Tibial nerve (tissue), 4 donors: ENCODE measurements at regions not wholly inside any gene's neighbourhood (a gene's known extent, or its start where the extent isn't known, plus 50 kb on each side); places are given as distances from the start of the nearest gene placed in this dataset.

Experiments used
- DNase-seq, 2 donors: peaks; one replicate each; pipeline ENCODE4 v3.0.0-alpha.2; 2019; ENCODE audit warnings: low spot score in 2 of 2
- H3K27ac ChIP-seq, 4 donors: fragments of 200-600 bp; sonication (generic) in 3 of 4; one replicate each; pipeline ENCODE4 v1.5.1; 2017 to 2019; ENCODE audit warnings: mild to moderate bottlenecking in 1 of 4
- H3K27me3 ChIP-seq, 2 donors: fragments of 200-600 bp; sonication (generic) in 1 of 2; one replicate each; pipeline versions ENCODE4 v1.5.1 to v1.6.0; 2017 to 2019
- H3K36me3 ChIP-seq, 3 donors: fragments of 200-600 bp; sonication (generic); one replicate each; pipeline ENCODE4 v1.5.1; 2018 to 2019
- H3K4me1 ChIP-seq, 4 donors: fragments of 200-600 bp; sonication (generic) in 3 of 4; one replicate each; pipeline ENCODE4 v1.5.1; 2017 to 2019
- H3K4me3 ChIP-seq, 4 donors: fragments of 200-600 bp; sonication (generic) in 3 of 4; one replicate each; pipeline ENCODE4 v1.5.1; 2017 to 2019; ENCODE audit warnings: mild to moderate bottlenecking in 1 of 4, moderate library complexity in 1 of 4
- H3K9me3 ChIP-seq, 4 donors: fragments of 200-600 bp; sonication (generic) in 3 of 4; one replicate each; pipeline ENCODE4 v1.5.1; 2017 to 2019
- CTCF ChIP-seq, 5 experiments: fragments of 200-600 bp in 3 of 5; fragments of 450-650 bp in 2 of 5; sonication (generic) in 3 of 5; IDR thresholded peaks; one replicate each; pipeline ENCODE4 v1.5.1; 2016 to 2019; ENCODE audit warnings: antibody characterized with exemption in 5 of 5, mild to moderate bottlenecking in 3 of 5, moderate library complexity in 2 of 5
- EP300 ChIP-seq, 2 donors: sonication (generic); formaldehyde crosslinking; IDR thresholded peaks; one replicate each; pipeline ENCODE4 v1.6.1; 2017; ENCODE audit warnings: antibody characterized with exemption in 2 of 2, mild to moderate bottlenecking in 1 of 2
- POLR2A ChIP-seq, 2 donors: fragments of 450-650 bp; IDR thresholded peaks; one replicate each; pipeline ENCODE4 v1.6.1; 2017; ENCODE audit warnings: antibody characterized with exemption in 2 of 2, mild to moderate bottlenecking in 2 of 2, moderate library complexity in 2 of 2
- WGBS, 2 donors: methylation state at CpG; one replicate each; pipeline ENCODE4 v1.1.5; 2018; 5-methylcytosine and 5-hydroxymethylcytosine counted together

- H3K36me3 ChIP-seq, result no peaks in the 10 kb centered on the region
- no peak overlapping the region for H3K27ac ChIP-seq
- 38% methylated on average over 8 of the region's 8 CpGs for WGBS, 2 donors
- no peaks in the 10 kb centered on the region for H3K9me3 ChIP-seq
- no peaks in the 10 kb centered on the region for H3K27me3 ChIP-seq
- no peaks in the 10 kb centered on the region for H3K4me1 ChIP-seq
- H3K4me3 ChIP-seq, result no peak overlapping the region
- TF ChIP-seq EP300 (IDR thresholded peaks at IDR 0.05) (no peak), POLR2A (IDR thresholded peaks at IDR 0.05) (no peak), CTCF (IDR thresholded peaks at IDR 0.05) (no peak)
- DNase-seq, result no peak
Measured at GRCh38 chr15:37765786-37766185, 168.7 kb upstream of the TMCO5A start.

- no peaks in the 10 kb centered on the region for H3K9me3 ChIP-seq
- H3K4me1 ChIP-seq, result no peaks in the 10 kb centered on the region
- DNase-seq, result no peak
- TF ChIP-seq EP300 (IDR thresholded peaks at IDR 0.05) (no peak), POLR2A (IDR thresholded peaks at IDR 0.05) (no peak), CTCF (IDR thresholded peaks at IDR 0.05) (no peak)
- H3K4me3 ChIP-seq, result no peak overlapping the region
- 86 to 89% methylated on average over 10 of the region's 10 CpGs for WGBS, 2 donors
- no peaks in the 10 kb centered on the region for H3K36me3 ChIP-seq
- H3K27ac ChIP-seq, result no peak overlapping the region
- H3K27me3 ChIP-seq, result no peaks in the 10 kb centered on the region
Measured at GRCh38 chr15:37767841-37768455, 166.5 kb upstream of the TMCO5A start.

- Histone ChIP-seq H3K4me3 (no peak overlapping the region), H3K36me3 (no peaks in the 10 kb centered on the region), H3K4me1 (no peaks in the 10 kb centered on the region), H3K27me3 (no peaks in the 10 kb centered on the region), H3K9me3 (no peaks in the 10 kb centered on the region), H3K27ac (no peak overlapping the region)
- DNase-seq, result no peak
- TF ChIP-seq CTCF (IDR thresholded peaks at IDR 0.05), result no peak
- no peak for TF ChIP-seq POLR2A (IDR thresholded peaks at IDR 0.05)
- TF ChIP-seq EP300 (IDR thresholded peaks at IDR 0.05), result no peak
- 11 to 21% methylated on average over 2 of the region's 2 CpGs for WGBS, 2 donors
Measured at GRCh38 chr15:37771465-37771864, 163.0 kb upstream of the TMCO5A start.

GRCh38 chr15:37773111-37773860 is 161.2 kb upstream of the TMCO5A start:
- TF ChIP-seq POLR2A (IDR thresholded peaks at IDR 0.05), result no peak

GRCh38 chr15:37774961-37775360 is 159.5 kb upstream of the TMCO5A start:
- Histone ChIP-seq H3K4me1 (no peaks in the 10 kb centered on the region), H3K4me3 (no peak overlapping the region), H3K27me3 (no peaks in the 10 kb centered on the region), H3K36me3 (no peaks in the 10 kb centered on the region), H3K9me3 (peaks cover 0 to 5% (median 0%) of the 10 kb centered on the region in 4 donors), H3K27ac (no peak overlapping the region)
- WGBS, 2 donors, result 70% methylated on average over 2 of the region's 2 CpGs
- no peak for DNase-seq
- TF ChIP-seq CTCF (IDR thresholded peaks at IDR 0.05) (no peak), POLR2A (IDR thresholded peaks at IDR 0.05) (no peak), EP300 (IDR thresholded peaks at IDR 0.05) (no peak)

More at GRCh38 chr15:37773111-37773860, 161.2 kb upstream of the TMCO5A start:
- no peaks in the 10 kb centered on the region for H3K27me3 ChIP-seq
- peaks cover 0 to 5% (median 0%) of the 10 kb centered on the region in 4 donors for H3K9me3 ChIP-seq
- DNase-seq, result no peak
- H3K27ac ChIP-seq, result no peak overlapping the region
- WGBS, 2 donors, result 88 to 93% methylated on average over 4 of the region's 4 CpGs
- no peaks in the 10 kb centered on the region for H3K4me1 ChIP-seq
- H3K36me3 ChIP-seq, result no peaks in the 10 kb centered on the region
- no peak overlapping the region for H3K4me3 ChIP-seq
